ENCODE measurements at regions not wholly inside any gene's neighbourhood (a gene's known extent, or its start where the extent isn't known, plus 50 kb on each side); places are given as distances from the start of the nearest gene placed in this dataset.
A peak's percentile ranks its signal among the peaks of the same experiment; 100 is the strongest.
"Not testable (repeated sequence)": the region's sequence is repeated elsewhere in the genome, so short reads cannot be mapped to it uniquely, and the experiment has no call there.

GRCh38 chr5:74403771-74404170 is 236.8 kb downstream of the ENC1 start:
- no peak for DNase-seq (ENCODE audit: low read depth, low spot score)

DNA sequence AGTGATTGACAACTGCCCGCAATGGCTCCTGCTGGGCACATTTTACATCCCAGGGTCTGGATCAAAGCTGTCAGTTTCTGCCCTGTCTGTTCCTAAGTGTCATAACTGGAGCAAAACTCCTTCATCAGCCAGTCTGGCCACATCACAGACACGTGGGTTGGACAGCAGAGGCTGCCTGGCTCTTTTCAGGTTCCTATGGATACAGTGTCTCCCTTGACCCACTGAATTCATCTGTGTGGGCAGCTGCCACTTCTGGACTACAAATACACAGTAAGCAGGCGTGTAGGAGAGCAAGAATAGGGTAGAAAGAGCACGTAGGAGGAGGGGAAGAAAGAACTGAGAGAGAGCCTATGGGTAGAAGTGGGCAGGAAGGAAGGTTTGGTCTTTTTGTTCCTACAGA is 238.0 kb downstream of the ENC1 start:
- no peak for DNase-seq (ENCODE audit: low read depth, low spot score)

GRCh38 chr5:74401946-74402320 is 238.6 kb downstream of the ENC1 start:
- DNase-seq (ENCODE audit: low read depth, low spot score) = no peak

DNA sequence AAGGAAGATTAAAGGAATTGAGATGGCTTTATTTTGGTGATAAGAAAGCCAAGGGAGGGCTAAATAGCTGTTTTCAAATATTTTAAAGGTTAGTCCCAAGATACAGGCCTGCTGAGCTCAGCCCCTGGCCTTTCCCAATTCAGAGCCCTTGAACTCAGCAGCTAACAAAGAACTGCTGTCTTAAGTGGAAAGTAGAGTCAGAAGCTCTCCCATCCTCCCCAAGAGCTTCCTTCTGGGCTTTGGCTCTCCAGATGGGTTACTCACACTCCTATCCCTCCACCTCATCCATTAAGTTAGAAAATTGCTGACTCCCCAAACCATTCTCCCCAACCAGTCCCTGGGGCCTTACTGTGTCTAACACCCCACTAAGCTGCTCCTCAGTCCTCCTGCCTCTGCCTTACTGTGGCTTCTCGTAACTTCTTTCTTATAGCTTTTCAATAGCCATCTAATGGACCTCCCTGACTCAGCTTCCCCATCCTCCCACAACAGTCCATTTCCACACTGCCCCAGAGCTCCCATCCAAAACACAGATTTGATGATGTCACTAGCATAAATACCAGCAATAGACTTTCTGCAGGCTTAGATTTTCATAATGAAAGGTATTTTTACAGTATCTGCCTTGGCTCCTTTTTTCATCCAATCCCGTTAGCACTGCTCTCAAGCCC is 239.1 kb downstream of the ENC1 start:
- no peak for DNase-seq (ENCODE audit: low read depth, low spot score)

- DNase-seq (ENCODE audit: low read depth, low spot score) = no peak
These were observed 240.5 kb downstream of the ENC1 start for GRCh38 chr5:74400067-74400466.

- no peak for DNase-seq (ENCODE audit: low read depth, low spot score)
These were observed 243.5 kb downstream of the ENC1 start for GRCh38 chr5:74396913-74397622.

DNA sequence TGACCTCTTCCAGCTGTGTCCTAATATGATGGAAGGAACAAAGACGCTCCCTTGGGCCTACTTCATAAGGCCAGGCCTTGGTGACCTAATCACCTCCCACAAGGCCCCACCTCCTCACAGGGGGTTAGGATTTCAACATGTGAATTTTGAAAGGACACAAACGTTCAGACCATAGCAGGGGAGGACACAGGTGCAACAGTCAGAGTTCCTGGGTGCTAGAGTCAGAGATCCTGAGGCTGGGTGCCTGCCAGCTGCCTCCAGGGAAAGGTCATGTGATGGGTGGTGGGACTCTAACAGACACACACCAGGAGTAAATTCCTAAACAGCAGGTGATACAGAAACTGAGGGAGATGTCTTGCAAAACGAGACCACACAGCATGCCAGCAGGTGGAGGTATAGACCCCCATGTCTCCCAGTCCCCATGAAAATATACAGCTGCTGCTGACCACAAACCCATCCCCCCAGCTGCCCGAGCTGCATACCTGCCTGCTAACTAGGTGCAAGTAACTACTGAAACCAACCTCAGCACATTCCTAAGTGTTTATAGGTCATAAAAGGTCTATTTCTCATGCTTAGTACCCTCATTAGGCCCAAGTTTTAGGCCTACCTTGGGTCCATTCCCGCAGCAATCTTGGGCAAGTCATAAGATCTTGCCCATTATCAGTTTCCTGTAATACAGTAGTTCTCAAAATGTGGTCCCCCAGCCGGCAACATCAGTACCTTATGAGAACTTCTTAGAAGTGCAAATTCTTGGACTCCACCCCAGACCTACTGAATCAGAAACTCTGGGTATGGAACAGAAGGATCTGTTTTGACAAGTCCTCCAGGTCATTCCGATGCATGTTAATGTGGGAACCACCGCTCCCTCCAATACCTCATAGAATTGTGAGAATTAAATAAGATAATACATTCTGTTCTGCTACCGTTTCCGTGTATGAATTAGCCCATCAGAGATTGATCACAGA is 245.3 kb downstream of the ENC1 start:
- no peak for DNase-seq (ENCODE audit: low read depth, low spot score)

- no peak for DNase-seq (ENCODE audit: low read depth, low spot score)
These were observed 246.0 kb downstream of the ENC1 start for GRCh38 chr5:74394528-74394915.

- no peak for DNase-seq (ENCODE audit: low read depth, low spot score)
These were observed 246.6 kb downstream of the ENC1 start for GRCh38 chr5:74393943-74394342.

- DNase-seq (ENCODE audit: low read depth, low spot score) = peak; percentile 17
These were observed 247.7 kb downstream of the ENC1 start for GRCh38 chr5:74392711-74393351.

GRCh38 chr5:74391410-74391809 is 249.1 kb downstream of the ENC1 start:
- DNase-seq (ENCODE audit: low read depth, low spot score) = no peak

DNA sequence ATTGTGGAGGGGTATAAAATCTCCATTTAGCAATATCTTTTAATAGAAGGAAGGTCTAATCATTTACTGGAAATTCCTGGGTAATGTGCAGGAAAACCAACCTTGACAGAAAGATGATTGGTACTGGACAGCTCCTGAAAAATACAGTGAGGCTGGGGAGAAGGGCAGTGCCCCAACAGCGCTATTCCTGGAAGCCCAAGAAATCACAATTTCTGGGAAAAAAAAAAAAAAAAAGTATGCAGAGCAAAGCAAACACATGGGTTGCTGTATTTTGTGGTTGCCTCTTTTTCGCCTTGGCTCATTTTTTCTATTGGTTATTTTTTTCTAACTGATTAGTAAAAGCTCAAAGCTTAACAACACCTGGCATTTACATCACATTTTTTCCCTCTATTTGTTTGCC is 249.7 kb downstream of the ENC1 start:
- no peak for DNase-seq (ENCODE audit: low read depth, low spot score)

DNA sequence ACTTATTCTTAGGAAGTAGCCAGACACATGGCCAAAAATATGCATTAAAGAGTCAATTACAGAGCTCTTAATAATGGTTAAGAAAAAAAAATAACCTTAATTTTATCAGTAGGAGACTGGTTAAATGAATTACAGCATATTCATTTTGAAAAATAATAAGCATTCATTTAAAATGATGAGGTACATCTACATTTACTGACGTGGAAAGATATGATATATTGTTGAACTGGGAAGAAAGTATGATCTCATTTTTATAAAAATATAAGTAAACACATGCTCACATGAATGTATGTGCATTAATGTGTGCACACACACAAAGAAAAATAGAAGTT is 250.3 kb downstream of the ENC1 start:
- no peak for DNase-seq (ENCODE audit: low read depth, low spot score)

GRCh38 chr5:74389531-74390305 is 250.8 kb downstream of the ENC1 start:
- no peak for DNase-seq (ENCODE audit: low read depth, low spot score)

DNA sequence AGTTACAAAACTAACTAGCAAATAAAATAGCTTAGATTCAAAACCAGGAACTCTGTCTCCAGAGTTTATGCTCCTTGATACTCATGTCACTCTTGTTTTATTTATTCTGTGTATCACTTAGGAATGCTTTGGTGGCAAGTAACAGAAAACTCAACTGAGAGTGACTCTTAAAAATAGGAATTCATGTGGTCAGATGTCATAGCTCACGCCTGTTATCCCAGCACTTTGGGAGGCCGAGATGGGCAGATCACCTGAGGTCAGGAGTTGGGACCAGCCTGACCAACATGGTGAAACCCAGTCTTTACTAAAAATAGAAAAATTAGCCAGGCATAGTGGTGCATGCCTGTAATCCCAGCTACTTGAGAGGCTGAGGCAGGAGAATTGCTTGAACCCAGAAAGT is 252.1 kb downstream of the ENC1 start:
- not testable (repeated sequence) for DNase-seq (ENCODE audit: low read depth, low spot score)

DNA sequence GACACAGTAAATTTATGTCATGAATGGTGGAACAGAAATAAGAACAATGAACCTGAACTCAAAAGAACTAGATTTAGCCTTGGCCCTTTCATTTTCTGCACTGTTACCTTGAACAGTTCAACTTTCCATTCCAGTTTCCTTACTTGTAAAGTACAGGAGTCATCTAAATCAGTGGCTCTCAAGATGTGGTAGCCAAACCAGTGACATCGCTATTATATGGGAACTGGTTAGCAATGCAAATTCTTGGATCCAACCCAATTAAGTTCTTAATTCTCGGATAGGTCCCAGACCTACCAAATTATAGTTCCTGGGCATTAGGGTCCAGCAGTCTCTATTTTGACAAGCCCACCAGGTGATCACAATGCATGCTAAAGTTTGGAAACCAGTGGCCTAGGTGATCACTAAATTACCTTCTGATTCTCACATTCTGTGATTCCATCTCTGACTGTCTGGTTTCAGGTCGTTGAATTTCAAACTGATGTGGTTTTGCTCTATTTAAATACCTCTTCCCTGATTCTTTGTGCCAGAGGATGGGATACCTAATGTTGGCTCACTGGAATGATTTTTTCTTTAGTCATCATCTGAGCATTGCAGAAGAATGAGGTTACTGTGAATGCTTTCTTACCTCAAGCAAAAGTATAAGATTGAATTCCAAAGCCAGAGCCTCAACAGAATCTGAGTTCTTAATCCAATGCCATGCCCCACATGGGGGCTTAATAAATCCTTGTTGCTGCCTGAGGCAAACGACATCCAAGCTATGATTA is 253.8 kb downstream of the ENC1 start:
- DNase-seq (ENCODE audit: low read depth, low spot score) = no peak

- no peak for DNase-seq (ENCODE audit: low read depth, low spot score)
These were observed 255.7 kb downstream of the ENC1 start for GRCh38 chr5:74384851-74385250.

DNA sequence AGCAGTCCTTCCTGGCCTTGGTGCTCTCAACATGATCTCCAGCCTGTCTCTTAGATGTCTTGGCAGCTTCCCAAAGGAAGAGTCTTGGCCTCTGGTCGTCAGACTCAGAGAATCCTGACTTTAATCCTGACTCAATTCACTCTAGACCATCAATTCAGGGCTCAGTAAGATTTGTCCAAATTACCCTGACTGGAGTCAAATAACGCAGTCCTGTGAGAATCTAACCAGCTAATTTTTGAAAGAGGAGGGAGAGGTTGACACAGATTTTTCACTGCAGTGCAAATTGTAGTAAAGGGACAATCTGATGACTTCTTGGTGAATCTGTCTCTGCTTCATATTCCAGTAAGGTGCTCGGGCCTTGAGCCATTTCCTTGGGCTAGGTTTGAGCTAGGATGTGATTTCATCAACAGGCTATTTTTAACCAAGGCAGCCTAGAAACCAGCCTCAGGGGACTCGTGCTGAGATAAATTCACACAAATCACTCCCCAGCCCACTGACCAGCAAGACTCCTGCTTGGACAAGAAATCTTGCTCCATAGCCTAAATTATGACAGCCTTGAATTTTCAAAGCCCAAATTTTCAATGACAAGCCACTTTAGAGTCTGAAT is 257.4 kb downstream of the ENC1 start:
- no peak for DNase-seq (ENCODE audit: low read depth, low spot score)

DNA sequence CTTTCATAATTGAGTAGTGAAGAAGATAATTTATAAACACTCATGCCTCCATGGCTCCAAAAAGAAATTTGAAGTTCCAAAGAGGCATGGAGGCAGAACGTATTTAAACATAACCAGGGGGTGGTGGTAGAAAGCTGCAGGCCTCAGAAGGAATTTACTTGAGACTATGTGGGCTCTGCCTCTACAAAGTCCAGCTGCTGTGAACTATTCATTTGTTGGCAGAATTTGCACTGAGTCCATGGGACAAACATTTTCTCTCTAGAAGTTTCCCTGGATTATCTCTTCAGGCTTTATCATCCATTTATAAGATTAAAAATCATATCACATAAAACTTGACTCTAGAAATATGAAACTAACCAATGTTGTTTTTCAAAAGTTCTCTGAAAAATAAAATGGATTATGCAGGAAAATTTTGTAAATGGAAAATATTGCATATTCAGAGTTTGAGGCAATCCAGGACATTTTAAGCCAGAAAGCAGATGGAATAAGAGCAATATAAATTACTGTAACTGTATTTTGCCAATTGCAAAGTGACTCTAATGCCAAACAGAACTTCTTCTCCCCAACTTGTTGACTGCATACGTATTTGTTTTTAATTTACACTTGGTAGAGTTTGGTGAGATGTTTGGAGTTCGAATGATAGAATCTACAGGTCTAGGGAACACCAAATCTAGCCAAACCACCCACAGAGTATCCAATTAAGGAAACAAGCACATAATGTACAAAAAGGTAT is 258.2 kb downstream of the ENC1 start:
- no peak for DNase-seq (ENCODE audit: low read depth, low spot score)

Data from brain pericyte (primary cell).